HG03108 (cell line): ENCODE measurements at regions not wholly inside any gene's neighbourhood (a gene's known extent, or its start where the extent isn't known, plus 50 kb on each side); places are given as distances from the start of the nearest gene placed in this dataset.
A peak's percentile ranks its signal among the peaks of the same experiment; 100 is the strongest.

Experiments
- ATAC-seq: cut with Tn5 transposase; IDR thresholded peaks from one replicate; pipeline ENCODE4 v1.9.1; 2021; ENCODE audit warnings: moderate library complexity; ENCODE audit not compliant: unreplicated experiment

GRCh38 chr13:75231235-75231634, 250.7 kb downstream of the TBC1D4 start:
- ATAC-seq: no peak

DNA sequence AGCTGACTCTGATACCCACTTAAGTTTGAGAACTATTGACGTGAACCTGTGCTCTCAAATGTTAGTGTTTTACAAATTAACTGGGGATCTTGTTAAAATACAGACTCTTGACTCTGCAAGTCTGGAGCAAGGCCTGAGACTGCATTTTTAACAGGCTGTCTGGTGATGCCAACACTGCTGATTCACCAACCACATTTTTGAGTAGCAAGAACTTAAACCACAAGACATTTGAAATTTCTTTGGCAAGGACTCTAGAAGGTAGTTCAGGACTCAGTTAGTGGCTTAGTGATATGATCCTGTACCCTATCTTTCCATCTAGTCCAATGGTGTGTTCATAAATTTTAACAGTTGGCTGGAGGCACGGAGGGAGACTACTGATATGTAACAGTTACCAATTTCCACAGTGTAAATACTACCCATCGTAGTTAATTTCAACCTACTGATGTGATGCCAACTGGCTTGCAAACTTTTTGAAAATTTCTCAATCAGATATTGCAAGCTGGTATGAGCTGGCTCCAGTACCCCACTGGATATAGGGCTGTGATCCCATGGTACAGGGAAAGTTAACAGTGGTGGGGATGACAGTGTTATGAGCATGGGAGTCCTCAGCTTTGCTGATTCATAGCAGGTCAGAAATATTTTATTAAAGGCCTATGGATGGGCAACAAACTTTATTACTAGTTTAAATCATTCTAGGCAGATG, 255.1 kb downstream of the TBC1D4 start:
- ATAC-seq: no peak

DNA sequence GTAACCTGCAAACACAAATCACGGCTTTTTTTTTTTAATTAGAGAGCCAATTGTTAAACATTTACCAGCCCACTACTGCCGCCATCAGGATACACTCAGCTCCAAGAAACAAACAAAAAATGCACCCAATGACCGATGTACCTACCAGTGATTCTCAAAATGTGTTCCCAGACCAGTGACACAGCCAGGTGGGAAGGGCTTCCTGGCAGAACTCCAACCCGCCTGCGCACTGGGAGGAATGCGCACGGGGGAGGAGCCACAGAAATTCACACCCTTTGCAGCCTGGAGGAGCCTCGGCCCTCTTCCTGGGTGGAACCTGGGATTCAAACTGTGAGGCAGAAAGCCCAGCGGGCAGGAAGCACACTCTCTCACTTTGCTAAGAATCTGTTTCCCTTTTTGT, 255.9 kb downstream of the TBC1D4 start:
- ATAC-seq: no peak

- no peak for ATAC-seq
Measured at GRCh38 chr13:75225288-75226032, 256.5 kb downstream of the TBC1D4 start.

- no peak for ATAC-seq
Measured at GRCh38 chr13:75224053-75224742, 257.8 kb downstream of the TBC1D4 start.

- ATAC-seq: no peak
Measured at GRCh38 chr13:75222031-75222430, 259.9 kb downstream of the TBC1D4 start.

- ATAC-seq: no peak
Measured at GRCh38 chr13:75220861-75221260, 261.1 kb downstream of the TBC1D4 start.

DNA sequence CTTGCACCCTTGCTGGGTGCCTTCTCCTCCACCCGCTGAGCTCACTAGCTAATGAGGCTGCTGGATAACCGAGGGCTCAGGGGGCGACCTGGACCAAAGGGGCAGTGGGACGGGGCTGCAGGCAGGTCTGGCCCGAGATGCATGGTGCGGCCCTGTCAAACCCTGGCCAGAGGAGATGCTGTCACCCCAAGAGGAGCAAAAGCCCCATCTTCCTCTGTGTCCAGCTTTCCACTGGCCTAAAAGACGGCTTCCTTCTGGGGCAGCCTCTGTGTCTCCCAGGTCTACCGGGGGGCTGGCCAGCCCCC, 261.8 kb downstream of the TBC1D4 start:
- ATAC-seq: no peak

DNA sequence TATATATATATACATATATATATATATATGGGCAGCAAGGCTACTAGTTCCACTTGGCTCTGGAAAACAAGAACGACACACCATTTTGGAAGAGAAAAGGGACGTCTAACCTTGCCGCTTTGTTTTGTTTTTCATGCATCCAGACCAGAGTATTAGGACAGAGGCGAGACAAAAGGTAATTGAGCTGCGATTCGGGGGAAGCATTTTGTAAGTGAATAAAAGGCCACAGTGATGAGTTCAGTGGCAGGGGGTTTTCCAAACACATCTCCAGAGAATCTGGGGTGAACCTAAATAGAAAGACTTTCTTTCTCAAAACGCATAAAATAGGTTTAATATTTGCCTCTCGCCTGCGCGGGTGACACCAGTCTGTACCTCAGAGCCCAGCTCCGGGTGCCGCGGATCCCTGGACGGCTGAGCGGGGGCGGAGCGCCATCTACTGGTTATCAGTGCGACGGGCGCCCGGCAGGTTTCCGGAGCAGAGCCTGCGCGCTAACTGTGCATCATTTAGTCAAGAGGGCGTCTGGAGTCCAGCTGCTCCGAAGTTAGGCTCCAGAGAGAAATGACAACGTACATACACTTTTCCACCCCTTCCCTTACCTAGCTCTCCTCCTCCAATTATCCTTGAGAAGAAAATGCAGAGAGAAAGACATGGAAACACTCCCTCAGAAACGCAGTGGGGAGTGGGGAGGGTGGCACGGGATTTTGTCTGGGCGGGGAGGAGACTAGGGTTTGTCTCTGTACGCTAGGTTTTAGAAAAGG, 262.3 kb downstream of the TBC1D4 start:
- peak; percentile 92 for ATAC-seq

DNA sequence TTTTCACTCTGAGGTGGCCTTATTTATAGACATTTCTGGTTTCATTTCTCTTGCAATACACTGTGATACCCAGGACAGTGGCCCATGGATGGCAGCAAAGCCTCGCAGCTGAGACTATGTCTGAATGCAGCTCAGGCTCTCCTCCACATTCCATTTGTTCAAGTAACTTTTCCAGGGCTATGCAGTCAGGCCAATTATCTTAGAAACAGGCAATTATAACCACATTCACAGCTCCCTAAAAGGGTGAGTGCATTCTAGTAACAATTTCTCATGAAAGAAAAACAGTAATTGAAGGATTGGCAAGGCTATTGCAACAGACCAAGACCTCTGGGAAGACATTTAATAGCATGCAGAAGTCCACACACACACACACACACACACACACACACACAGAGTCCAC, 264.0 kb downstream of the TBC1D4 start:
- ATAC-seq: no peak

DNA sequence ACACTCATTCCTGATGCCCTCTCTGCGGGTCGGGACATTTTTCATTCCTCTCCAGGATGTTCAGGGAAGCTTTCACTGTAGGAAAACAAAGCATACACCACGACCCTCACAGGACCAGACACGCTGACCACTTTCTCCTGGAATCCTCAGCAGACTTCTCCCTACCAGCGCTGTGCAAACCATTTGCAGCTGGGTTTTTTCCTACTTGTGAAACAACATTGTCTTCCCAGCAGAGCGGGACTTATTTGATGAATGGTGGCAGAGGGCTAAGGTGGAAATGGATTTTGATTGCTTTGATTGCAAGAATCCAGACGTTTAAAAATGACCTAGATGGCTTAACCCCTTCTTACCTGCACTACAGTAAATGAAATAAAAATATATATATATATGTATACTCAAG, 265.9 kb downstream of the TBC1D4 start:
- no peak for ATAC-seq

DNA sequence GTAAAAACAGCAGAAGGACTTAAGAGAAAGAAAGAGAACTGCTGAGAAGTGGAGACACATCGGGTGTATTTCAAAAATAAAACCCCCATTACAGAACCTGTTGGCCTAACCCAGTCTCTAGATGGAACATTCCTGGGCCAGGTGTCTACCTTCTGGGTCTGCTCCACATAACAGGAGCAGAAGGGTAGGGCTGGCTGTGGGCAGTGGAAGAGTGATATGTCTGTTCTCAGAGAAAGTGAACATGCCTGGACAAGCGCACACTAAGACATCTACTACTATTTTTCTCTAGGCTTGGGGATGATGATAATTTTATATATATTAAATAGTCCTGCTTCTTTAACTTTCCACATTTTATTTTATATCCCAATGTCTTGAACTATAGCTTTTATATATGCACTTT, 267.1 kb downstream of the TBC1D4 start:
- ATAC-seq: no peak

DNA sequence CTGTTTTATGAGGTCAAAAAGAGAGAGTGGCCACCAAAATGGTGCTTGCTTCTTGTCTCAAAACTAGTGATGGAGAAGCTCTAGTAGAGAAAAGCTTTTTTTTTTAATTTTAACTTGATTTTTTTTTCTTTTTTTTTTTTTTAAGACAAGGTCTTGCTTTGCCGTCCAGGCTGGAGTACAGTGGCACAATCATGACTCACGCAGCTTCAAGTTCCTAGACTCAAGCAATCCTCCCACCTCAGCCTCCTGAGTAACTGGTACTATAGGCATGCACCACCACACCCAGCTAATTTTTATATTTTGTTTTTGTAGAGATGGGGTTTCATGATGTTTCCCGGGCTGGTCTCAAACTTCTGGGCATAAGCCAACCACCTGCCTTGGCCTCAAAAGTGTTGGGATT, 279.0 kb downstream of the TBC1D4 start:
- ATAC-seq: no peak

DNA sequence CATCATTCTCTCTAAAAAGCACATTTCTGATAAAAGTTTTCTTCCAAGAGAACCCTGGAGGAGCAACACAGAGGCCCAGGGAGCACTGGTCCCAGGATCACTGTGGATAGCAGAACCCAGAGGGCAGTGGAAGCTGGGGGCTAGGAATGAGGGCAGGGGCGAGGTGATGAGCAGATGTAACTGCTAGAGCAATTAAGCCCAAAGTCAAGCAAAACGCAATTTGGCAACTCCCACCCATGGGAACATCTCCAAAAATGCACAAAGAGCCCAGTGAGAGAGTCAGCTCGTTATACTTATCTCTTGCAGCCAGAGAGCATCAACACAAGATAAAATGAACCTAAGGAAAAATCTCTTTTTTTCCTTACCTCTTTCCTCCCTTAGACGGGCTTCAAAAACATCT, 284.2 kb downstream of the TBC1D4 start:
- no peak for ATAC-seq

DNA sequence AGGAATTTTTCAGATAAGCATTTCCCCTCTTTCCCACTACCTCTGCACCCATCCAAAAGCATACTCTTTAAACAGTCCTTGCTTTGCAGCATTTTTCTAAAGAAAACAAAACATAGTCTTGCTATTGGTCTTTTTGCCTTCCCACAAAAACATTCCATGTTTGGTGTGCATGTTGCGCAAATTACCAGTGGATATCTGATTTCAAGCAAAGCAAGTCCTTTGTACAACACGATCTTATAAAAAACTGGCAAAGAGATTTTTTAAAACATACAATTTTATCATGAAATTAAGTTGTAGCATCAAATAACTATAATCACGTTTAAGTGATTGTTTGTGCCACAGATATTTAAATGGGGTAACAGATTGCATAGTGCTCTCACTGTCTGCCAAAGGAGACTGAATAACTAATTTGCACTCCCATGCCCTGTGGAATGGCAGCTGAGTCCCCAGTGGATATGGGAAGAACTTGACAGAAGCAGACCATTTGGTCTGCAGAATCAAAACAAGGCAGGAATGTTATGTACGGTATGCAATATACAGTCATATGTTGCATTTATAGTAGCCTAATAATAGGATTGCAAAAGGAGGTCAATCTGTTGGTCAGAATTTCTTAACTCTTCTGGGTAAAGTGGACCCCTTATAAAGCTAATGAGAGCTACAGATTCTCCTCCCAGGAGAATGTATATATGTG, 285.7 kb downstream of the TBC1D4 start:
- ATAC-seq: no peak

GRCh38 chr13:75195495-75196146, 286.3 kb downstream of the TBC1D4 start:
- no peak for ATAC-seq

DNA sequence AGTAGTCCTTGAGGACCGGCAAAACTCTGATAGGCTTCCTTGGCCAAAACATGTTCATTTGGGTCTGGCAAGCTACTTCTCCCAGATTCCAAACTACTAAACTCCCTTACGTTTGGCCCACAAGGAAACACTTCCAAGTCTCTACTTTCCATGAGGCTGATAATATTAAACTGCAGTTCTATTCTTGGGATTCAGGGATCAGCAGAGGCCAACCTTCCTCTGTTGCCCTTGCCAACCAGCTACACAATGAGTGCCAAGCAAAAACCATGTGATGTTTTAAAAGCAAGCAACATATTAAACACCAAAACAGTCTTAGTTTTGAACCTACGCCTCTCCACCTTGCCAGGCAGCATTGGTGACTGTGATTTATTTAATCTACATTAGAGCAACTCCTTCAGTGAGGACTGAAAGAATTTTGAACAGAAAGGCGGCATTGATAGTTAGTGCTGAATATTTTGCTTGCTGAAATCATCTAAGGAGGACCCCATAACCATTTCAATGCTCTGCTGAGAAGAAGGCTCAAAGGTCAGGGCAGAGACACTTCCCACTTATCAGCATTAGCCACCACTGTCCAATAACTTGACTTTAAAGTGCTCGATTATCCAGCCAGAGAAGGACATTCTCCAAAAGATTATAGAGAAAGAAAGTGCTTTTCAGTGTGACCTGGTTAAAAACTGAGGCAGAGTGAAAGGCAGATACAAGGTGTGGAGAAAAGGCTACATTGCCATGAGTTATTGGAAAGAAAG, 287.1 kb downstream of the TBC1D4 start:
- ATAC-seq: no peak

GRCh38 chr13:75186379-75186778, 295.6 kb downstream of the TBC1D4 start:
- ATAC-seq: no peak

- no peak for ATAC-seq
Measured at GRCh38 chr13:75181906-75182305, 300.1 kb downstream of the TBC1D4 start.
